Uterus (tissue), 2 donors: ENCODE measurements at regions not wholly inside any gene's neighbourhood (a gene's known extent, or its start where the extent isn't known, plus 50 kb on each side); places are given as distances from the start of the nearest gene placed in this dataset.

Experiments
- POLR2A ChIP-seq, 2 donors: fragments of 450-650 bp; IDR thresholded peaks; one replicate each; pipeline ENCODE4 v1.6.1; 2016; ENCODE audit warnings: antibody characterized with exemption in 2 of 2, mild to moderate bottlenecking in 1 of 2, moderate library complexity in 1 of 2
- TF ChIP-seq, protein P1 (sequence below), 4 experiments: fragments of 200-600 bp in 2 of 4; fragments of 450-650 bp in 2 of 4; sonication (generic) in 2 of 4; IDR thresholded peaks; one replicate each; pipeline ENCODE4 v1.5.1; 2016 to 2019; ENCODE audit warnings: antibody characterized with exemption in 4 of 4, mild to moderate bottlenecking in 2 of 4, moderate library complexity in 1 of 4

GRCh38 chr5:68754536-68754935 is 339.3 kb upstream of the SLC30A5 start:
- TF ChIP-seq, protein P1, sequence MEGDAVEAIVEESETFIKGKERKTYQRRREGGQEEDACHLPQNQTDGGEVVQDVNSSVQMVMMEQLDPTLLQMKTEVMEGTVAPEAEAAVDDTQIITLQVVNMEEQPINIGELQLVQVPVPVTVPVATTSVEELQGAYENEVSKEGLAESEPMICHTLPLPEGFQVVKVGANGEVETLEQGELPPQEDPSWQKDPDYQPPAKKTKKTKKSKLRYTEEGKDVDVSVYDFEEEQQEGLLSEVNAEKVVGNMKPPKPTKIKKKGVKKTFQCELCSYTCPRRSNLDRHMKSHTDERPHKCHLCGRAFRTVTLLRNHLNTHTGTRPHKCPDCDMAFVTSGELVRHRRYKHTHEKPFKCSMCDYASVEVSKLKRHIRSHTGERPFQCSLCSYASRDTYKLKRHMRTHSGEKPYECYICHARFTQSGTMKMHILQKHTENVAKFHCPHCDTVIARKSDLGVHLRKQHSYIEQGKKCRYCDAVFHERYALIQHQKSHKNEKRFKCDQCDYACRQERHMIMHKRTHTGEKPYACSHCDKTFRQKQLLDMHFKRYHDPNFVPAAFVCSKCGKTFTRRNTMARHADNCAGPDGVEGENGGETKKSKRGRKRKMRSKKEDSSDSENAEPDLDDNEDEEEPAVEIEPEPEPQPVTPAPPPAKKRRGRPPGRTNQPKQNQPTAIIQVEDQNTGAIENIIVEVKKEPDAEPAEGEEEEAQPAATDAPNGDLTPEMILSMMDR (IDR thresholded peaks at IDR 0.05) = no peak
- TF ChIP-seq POLR2A (IDR thresholded peaks at IDR 0.05) = no peak
